OCI-LY3 (cell line): ENCODE measurements at regions not wholly inside any gene's neighbourhood (a gene's known extent, or its start where the extent isn't known, plus 50 kb on each side); places are given as distances from the start of the nearest gene placed in this dataset.

ENCODE experiments used
- H2AFZ ChIP-seq: fragments of 200-600, 300-600 bp; shearing (Covaris generic); 2 replicates; pipeline ENCODE4 v1.6.0; 2014; ENCODE audit warnings: antibody characterized with exemption, low read depth, low read length
- H3K27ac ChIP-seq: fragments of 200-600, 300-600 bp; sonication (generic); 2 replicates; pipeline ENCODE4 v1.5.1; 2014; ENCODE audit warnings: mild to moderate bottlenecking, low read length, moderate library complexity, mixed read lengths
- H3K27me3 ChIP-seq: fragments of 200-600, 300-600 bp; sonication (generic); 2 replicates; pipeline ENCODE4 v1.6.1; 2014; ENCODE audit warnings: low read depth, low read length, mixed read lengths
- H3K36me3 ChIP-seq: fragments of 200-600, 300-600 bp; sonication (generic); replicated peaks from 2 replicates; pipeline ENCODE3; 2014; ENCODE audit warnings: low read depth, low read length, mixed read lengths
- H3K4me1 ChIP-seq: fragments of 300-600, 200-600 bp; sonication (generic); 2 replicates; pipeline ENCODE4 v1.6.1; 2014; ENCODE audit warnings: low read length, mixed read lengths
- H3K4me2 ChIP-seq: fragments of 200-600, 300-600 bp; sonication (generic); 2 replicates; pipeline ENCODE4 v1.6.1; 2014; ENCODE audit warnings: low read length, mixed read lengths
- H3K4me3 ChIP-seq: fragments of 300-600, 200-600 bp; sonication (generic); 2 replicates; pipeline ENCODE4 v1.5.1; 2014; ENCODE audit warnings: antibody characterized with exemption, mild to moderate bottlenecking, low read length, moderate library complexity
- H3K79me2 ChIP-seq: fragments of 300-600, 200-600 bp; shearing (Covaris generic); 2 replicates; pipeline ENCODE4 v1.6.1; 2014; ENCODE audit warnings: mild to moderate bottlenecking, low read length, mixed read lengths
- H3K9ac ChIP-seq: fragments of 300-600, 200-600 bp; shearing (Covaris generic); 2 replicates; pipeline ENCODE4 v1.6.0; 2014; ENCODE audit warnings: mild to moderate bottlenecking, low read length, moderate library complexity
- H3K9me3 ChIP-seq: fragments of 200-600, 300-600 bp; shearing (Covaris generic); 2 replicates; pipeline ENCODE4 v1.6.1; 2014; ENCODE audit warnings: low read length, mixed read lengths; ENCODE audit not compliant: insufficient read depth
- H4K20me1 ChIP-seq: fragments of 200-600, 300-600 bp; sonication (generic); 2 replicates; pipeline ENCODE4 v1.6.1; 2016; ENCODE audit warnings: low read length, mixed read lengths; ENCODE audit not compliant: insufficient read depth
- CTCF ChIP-seq: fragments of 200-600, 300-600 bp; sonication (generic); IDR thresholded peaks from 2 replicates; pipeline ENCODE4 v1.5.1; 2014; ENCODE audit warnings: antibody characterized with exemption, low read length, low read depth
- EZH2phosphoT487 ChIP-seq: fragments of 200-600 bp; shearing (Covaris generic); IDR thresholded peaks from 2 replicates; pipeline ENCODE4 v1.6.1; 2018; ENCODE audit warnings: antibody characterized with exemption, mixed run types, low read depth

- no peak overlapping the region for H3K4me2 ChIP-seq
- H4K20me1 ChIP-seq = no peaks in the 10 kb centered on the region
- no peaks in the 10 kb centered on the region for H3K9me3 ChIP-seq
- no peak overlapping the region for H3K4me3 ChIP-seq
- no peak overlapping the region for H2AFZ ChIP-seq
- H3K9ac ChIP-seq = no peak overlapping the region
- H3K27ac ChIP-seq = no peak overlapping the region
- no peak for TF ChIP-seq EZH2phosphoT487
- TF ChIP-seq CTCF = no peak
- no peaks in the 10 kb centered on the region; the same call in 1 of the 2 replicates for H3K27me3 ChIP-seq
- no peaks in the 10 kb centered on the region for H3K36me3 ChIP-seq
- no peaks in the 10 kb centered on the region for H3K79me2 ChIP-seq
- peaks cover 10% of the 10 kb centered on the region for H3K4me1 ChIP-seq
Measured at GRCh38 chr11:109940816-109941215, 152.4 kb upstream of the ZC3H12C start.

GRCh38 chr11:109945626-109946321 is 147.4 kb upstream of the ZC3H12C start:
- H3K27ac ChIP-seq = peak overlapping the region; percentile 77
- no peaks in the 10 kb centered on the region for H4K20me1 ChIP-seq
- TF ChIP-seq CTCF (no peak), EZH2phosphoT487 (no peak)
- no peaks in the 10 kb centered on the region for H3K36me3 ChIP-seq
- peak overlapping the region; percentile 85 for H2AFZ ChIP-seq
- H3K9ac ChIP-seq = peak overlapping the region; percentile 66
- no peaks in the 10 kb centered on the region for H3K79me2 ChIP-seq
- peaks cover 7% of the 10 kb centered on the region; the same call in 1 of the 2 replicates for H3K9me3 ChIP-seq
- peak overlapping the region; percentile 75 for H3K4me3 ChIP-seq
- H3K27me3 ChIP-seq = no peaks in the 10 kb centered on the region; the same call in 1 of the 2 replicates
- H3K4me2 ChIP-seq = peak overlapping the region; percentile 93
- peaks cover 20% of the 10 kb centered on the region for H3K4me1 ChIP-seq

GRCh38 chr11:109946322-109946846 is 146.8 kb upstream of the ZC3H12C start:
- peaks cover 7% of the 10 kb centered on the region; the same call in 1 of the 2 replicates for H3K9me3 ChIP-seq
- peak overlapping the region; percentile 85 for H2AFZ ChIP-seq
- H3K27me3 ChIP-seq = no peaks in the 10 kb centered on the region
- no peaks in the 10 kb centered on the region for H3K36me3 ChIP-seq
- H3K79me2 ChIP-seq = no peaks in the 10 kb centered on the region
- TF ChIP-seq CTCF = peak; percentile 100
- TF ChIP-seq EZH2phosphoT487 = no peak
- H3K4me3 ChIP-seq = peak overlapping the region; percentile 75
- H3K4me2 ChIP-seq = peak overlapping the region; percentile 93
- H3K27ac ChIP-seq = peak overlapping the region; percentile 77
- peaks cover 20% of the 10 kb centered on the region for H3K4me1 ChIP-seq
- peak overlapping the region; percentile 66 for H3K9ac ChIP-seq
- H4K20me1 ChIP-seq = no peaks in the 10 kb centered on the region

- Histone ChIP-seq H3K79me2 (no peaks in the 10 kb centered on the region), H3K36me3 (no peaks in the 10 kb centered on the region), H2AFZ (no peak overlapping the region), H3K9me3 (peaks cover 7% of the 10 kb centered on the region; the same call in 1 of the 2 replicates), H3K27ac (no peak overlapping the region), H4K20me1 (no peaks in the 10 kb centered on the region), H3K9ac (no peak overlapping the region), H3K4me2 (peak overlapping the region; percentile 24; the same call in 1 of the 2 replicates), H3K27me3 (peaks cover 34% of the 10 kb centered on the region), H3K4me1 (peaks cover 44% of the 10 kb centered on the region), H3K4me3 (no peak overlapping the region)
- TF ChIP-seq CTCF (no peak), EZH2phosphoT487 (no peak)
Measured at GRCh38 chr11:109954534-109954933, 138.7 kb upstream of the ZC3H12C start.
